ENCODE measurements at regions not wholly inside any gene's neighbourhood (a gene's known extent, or its start where the extent isn't known, plus 50 kb on each side); places are given as distances from the start of the nearest gene placed in this dataset.

- H3K4me3 ChIP-seq (ENCODE audit: control insufficient read depth, low read depth, low read length) = no peak overlapping the region
- DNase-seq (ENCODE audit: low read depth) = no peak
- no peak for TF ChIP-seq CTCF (conservative IDR thresholded peaks at IDR 0.05; ENCODE audit: control insufficient read depth, insufficient read depth, low read depth, low read length)
These were observed 217.6 kb upstream of the CA10 start for GRCh38 chr17:52376137-52376536.

GRCh38 chr17:52368886-52369285, 210.4 kb upstream of the CA10 start:
- no peak for DNase-seq (ENCODE audit: low read depth)
- TF ChIP-seq CTCF (conservative IDR thresholded peaks at IDR 0.05; ENCODE audit: control insufficient read depth, insufficient read depth, low read depth, low read length) = no peak
- H3K4me3 ChIP-seq (ENCODE audit: control insufficient read depth, low read depth, low read length) = no peak overlapping the region

- no peak overlapping the region for H3K4me3 ChIP-seq (ENCODE audit: control insufficient read depth, low read depth, low read length)
- no peak for TF ChIP-seq CTCF (conservative IDR thresholded peaks at IDR 0.05; ENCODE audit: control insufficient read depth, insufficient read depth, low read depth, low read length)
These were observed 199.3 kb upstream of the CA10 start for GRCh38 chr17:52357854-52358253.

GRCh38 chr17:52336796-52337195, 178.3 kb upstream of the CA10 start:
- DNase-seq (ENCODE audit: low read depth) = no peak
- no peak for TF ChIP-seq CTCF (conservative IDR thresholded peaks at IDR 0.05; ENCODE audit: control insufficient read depth, insufficient read depth, low read depth, low read length)
- no peak overlapping the region for H3K4me3 ChIP-seq (ENCODE audit: control insufficient read depth, low read depth, low read length)

More at GRCh38 chr17:52357854-52358253, 199.3 kb upstream of the CA10 start:
- DNase-seq (ENCODE audit: low read depth) = no peak

- TF ChIP-seq CTCF (conservative IDR thresholded peaks at IDR 0.05; ENCODE audit: control insufficient read depth, insufficient read depth, low read depth, low read length) = no peak
- no peak for DNase-seq (ENCODE audit: low read depth)
- H3K4me3 ChIP-seq (ENCODE audit: control insufficient read depth, low read depth, low read length) = no peak overlapping the region
These were observed 147.8 kb upstream of the CA10 start for GRCh38 chr17:52306314-52306713.

- no peak for DNase-seq (ENCODE audit: low read depth)
- TF ChIP-seq CTCF (conservative IDR thresholded peaks at IDR 0.05; ENCODE audit: control insufficient read depth, insufficient read depth, low read depth, low read length) = no peak
- H3K4me3 ChIP-seq (ENCODE audit: control insufficient read depth, low read depth, low read length) = no peak overlapping the region
These were observed 140.4 kb upstream of the CA10 start for GRCh38 chr17:52298881-52299280.
